HUES6 (cell line): ENCODE measurements at regions not wholly inside any gene's neighbourhood (a gene's known extent, or its start where the extent isn't known, plus 50 kb on each side); places are given as distances from the start of the nearest gene placed in this dataset.
"Not testable (repeated sequence)": the region's sequence is repeated elsewhere in the genome, so short reads cannot be mapped to it uniquely, and the experiment has no call there.

Source experiments
- H3K27ac ChIP-seq: 2 replicates; pipeline ENCODE4 v1.7.0; 2013; ENCODE audit warnings: low read depth, mild to moderate bottlenecking, low read length, inconsistent platforms
- H3K27me3 ChIP-seq: 2 replicates; pipeline ENCODE4 v1.6.1; 2013; ENCODE audit warnings: low read length; ENCODE audit not compliant: control insufficient read depth, insufficient read depth
- H3K36me3 ChIP-seq: 2 replicates; pipeline ENCODE4 v1.6.1; 2013; ENCODE audit warnings: low read length; ENCODE audit not compliant: control insufficient read depth, insufficient read depth
- H3K4me1 ChIP-seq: 2 replicates; pipeline ENCODE4 v1.6.1; 2013; ENCODE audit warnings: low read length; ENCODE audit not compliant: control insufficient read depth, insufficient read depth
- H3K4me3 ChIP-seq: 2 replicates; pipeline ENCODE4 v1.5.1; 2013; ENCODE audit warnings: low read depth, low read length
- H3K9ac ChIP-seq: one replicate; pipeline ENCODE4 v1.6.1; 2013; ENCODE audit warnings: mild to moderate bottlenecking, low read length
- H3K9me3 ChIP-seq: 2 replicates; pipeline ENCODE4 v1.6.1; 2013; ENCODE audit warnings: low read depth, low read length; ENCODE audit not compliant: control insufficient read depth, insufficient read depth

- Histone ChIP-seq H3K36me3 (no peaks in the 10 kb centered on the region), H3K9me3 (peaks cover 8% of the 10 kb centered on the region; the same call in 1 of the 2 replicates), H3K27ac (no peak overlapping the region), H3K4me1 (peaks cover 10% of the 10 kb centered on the region; the same call in 1 of the 2 replicates), H3K4me3 (no peak overlapping the region), H3K9ac (no peak overlapping the region), H3K27me3 (peaks cover 13% of the 10 kb centered on the region; the same call in 1 of the 2 replicates)
Measured at GRCh38 chr22:26942637-26942957, 285.2 kb downstream of the MIAT start.

- Histone ChIP-seq H3K4me1 (peaks cover 10% of the 10 kb centered on the region; the same call in 1 of the 2 replicates), H3K36me3 (no peaks in the 10 kb centered on the region), H3K27ac (no peak overlapping the region), H3K9ac (no peak overlapping the region), H3K4me3 (no peak overlapping the region), H3K27me3 (peaks cover 12% of the 10 kb centered on the region; the same call in 1 of the 2 replicates), H3K9me3 (no peaks in the 10 kb centered on the region)
Measured at GRCh38 chr22:26945565-26945964, 288.2 kb downstream of the MIAT start.

GRCh38 chr22:26949193-26949592, 291.8 kb downstream of the MIAT start:
- H3K36me3 ChIP-seq: no peaks in the 10 kb centered on the region
- peaks cover 26% of the 10 kb centered on the region for H3K4me1 ChIP-seq
- no peak overlapping the region for H3K9ac ChIP-seq
- H3K27ac ChIP-seq: no peak overlapping the region
- no peaks in the 10 kb centered on the region for H3K9me3 ChIP-seq
- no peak overlapping the region for H3K4me3 ChIP-seq
- H3K27me3 ChIP-seq: peaks cover 39% of the 10 kb centered on the region

GRCh38 chr22:26951139-26951538, 293.8 kb downstream of the MIAT start:
- peaks cover 41% of the 10 kb centered on the region for H3K4me1 ChIP-seq
- not testable (repeated sequence) for H3K27ac ChIP-seq, H3K9me3 ChIP-seq, H3K36me3 ChIP-seq, H3K9ac ChIP-seq, H3K4me3 ChIP-seq
- H3K27me3 ChIP-seq: peaks cover 59% of the 10 kb centered on the region

- H3K4me3 ChIP-seq: no peak overlapping the region
- peaks cover 49% of the 10 kb centered on the region for H3K4me1 ChIP-seq
- peaks cover 61% of the 10 kb centered on the region for H3K27me3 ChIP-seq
Measured at GRCh38 chr22:26952004-26952403, 294.6 kb downstream of the MIAT start.

GRCh38 chr22:26952451-26953011, 295.1 kb downstream of the MIAT start:
- Histone ChIP-seq H3K36me3 (no peaks in the 10 kb centered on the region), H3K9ac (peak overlapping the region; percentile 19), H3K4me3 (peak overlapping the region; percentile 46), H3K27me3 (peaks cover 65% of the 10 kb centered on the region), H3K9me3 (no peaks in the 10 kb centered on the region), H3K27ac (no peak overlapping the region), H3K4me1 (peaks cover 51% of the 10 kb centered on the region)

More at GRCh38 chr22:26952004-26952403, 294.6 kb downstream of the MIAT start:
- Histone ChIP-seq H3K27ac (no peak overlapping the region), H3K9ac (no peak overlapping the region), H3K36me3 (no peaks in the 10 kb centered on the region), H3K9me3 (no peaks in the 10 kb centered on the region)

- Histone ChIP-seq H3K9me3 (no peaks in the 10 kb centered on the region), H3K4me3 (peak overlapping the region; percentile 46), H3K27me3 (peaks cover 65% of the 10 kb centered on the region), H3K27ac (no peak overlapping the region), H3K4me1 (peaks cover 51% of the 10 kb centered on the region), H3K9ac (peak overlapping the region; percentile 19), H3K36me3 (no peaks in the 10 kb centered on the region)
Measured at GRCh38 chr22:26953012-26953883, 295.9 kb downstream of the MIAT start.

- Histone ChIP-seq H3K27me3 (peaks cover 87% of the 10 kb centered on the region), H3K9me3 (no peaks in the 10 kb centered on the region), H3K9ac (no peak overlapping the region), H3K4me3 (no peak overlapping the region), H3K36me3 (no peaks in the 10 kb centered on the region), H3K27ac (no peak overlapping the region), H3K4me1 (peaks cover 51% of the 10 kb centered on the region)
Measured at GRCh38 chr22:26956371-26956770, 299.0 kb downstream of the MIAT start.

- Histone ChIP-seq H3K27me3 (peaks cover 87% of the 10 kb centered on the region), H3K4me1 (peaks cover 44% of the 10 kb centered on the region), H3K4me3 (no peak overlapping the region), H3K36me3 (no peaks in the 10 kb centered on the region), H3K27ac (no peak overlapping the region), H3K9ac (no peak overlapping the region), H3K9me3 (no peaks in the 10 kb centered on the region)
Measured at GRCh38 chr22:26957176-26957575, 299.8 kb downstream of the MIAT start.

GRCh38 chr22:26957897-26958296, 300.5 kb downstream of the MIAT start:
- Histone ChIP-seq H3K9ac (no peak overlapping the region), H3K27me3 (peaks cover 85% of the 10 kb centered on the region), H3K4me3 (no peak overlapping the region), H3K27ac (no peak overlapping the region), H3K9me3 (no peaks in the 10 kb centered on the region), H3K36me3 (no peaks in the 10 kb centered on the region), H3K4me1 (peaks cover 37% of the 10 kb centered on the region)

- Histone ChIP-seq H3K27ac (no peak overlapping the region), H3K4me1 (peaks cover 32% of the 10 kb centered on the region), H3K9me3 (no peaks in the 10 kb centered on the region), H3K4me3 (no peak overlapping the region), H3K36me3 (no peaks in the 10 kb centered on the region), H3K27me3 (peaks cover 84% of the 10 kb centered on the region), H3K9ac (no peak overlapping the region)
Measured at GRCh38 chr22:26958378-26958777, 301.0 kb downstream of the MIAT start.
